Natural killer cell (primary cell): ENCODE measurements at regions not wholly inside any gene's neighbourhood (a gene's known extent, or its start where the extent isn't known, plus 50 kb on each side); places are given as distances from the start of the nearest gene placed in this dataset.

Experiments used
- ATAC-seq, 3 donors: fragments of 150-1000 bp in 2 of 3; fragments of 200-7000 bp in 1 of 3; cut with Tn5 transposase; 1 replicate in 1 of 3; 2 replicates in 2 of 3; pipeline ENCODE4 v1.10.0; 2021; ENCODE audit warnings: mild to moderate bottlenecking in 2 of 3, moderate library complexity in 2 of 3
- DNase-seq, 2 donors: peaks; one replicate each; pipeline versions ENCODE4 v3.0.0 to v3.0.0-alpha.2; 2013 to 2021; ENCODE audit warnings: mixed read lengths in 1 of 2
- H3K27ac ChIP-seq: one replicate; pipeline ENCODE4 v1.5.1; 2013; ENCODE audit warnings: mild to moderate bottlenecking, low read length
- H3K27me3 ChIP-seq: one replicate; pipeline ENCODE4 v1.6.1; 2013; ENCODE audit warnings: low read length; ENCODE audit not compliant: control insufficient read depth, insufficient read depth
- H3K36me3 ChIP-seq: one replicate; pipeline ENCODE4 v1.6.1; 2013; ENCODE audit warnings: low read length; ENCODE audit not compliant: control insufficient read depth, insufficient read depth
- H3K4me1 ChIP-seq: one replicate; pipeline ENCODE4 v1.6.1; 2013; ENCODE audit warnings: low read length; ENCODE audit not compliant: control insufficient read depth, insufficient read depth
- H3K4me3 ChIP-seq: one replicate; pipeline ENCODE4 v1.5.1; 2013; ENCODE audit warnings: low read length
- H3K9me3 ChIP-seq: one replicate; pipeline ENCODE4 v1.6.1; 2013; ENCODE audit warnings: low read length; ENCODE audit not compliant: control insufficient read depth, insufficient read depth
- H3K27ac Mint-ChIP-seq, 2 donors: one replicate each; pipeline ENCODE4 v1.8.0; 2022; ENCODE audit warnings: mild to moderate bottlenecking in 2 of 2, mixed read lengths in 2 of 2, moderate library complexity in 1 of 2
- H3K27me3 Mint-ChIP-seq, 2 donors: one replicate each; pipeline ENCODE4 v1.8.0; 2022; ENCODE audit warnings: low read depth in 2 of 2, mixed read lengths in 2 of 2
- H3K36me3 Mint-ChIP-seq: one replicate; pipeline ENCODE4 v1.8.0; 2022; ENCODE audit warnings: mixed read lengths
- H3K4me1 Mint-ChIP-seq, 2 donors: one replicate each; pipeline ENCODE4 v1.8.0; 2022; ENCODE audit warnings: mixed read lengths in 2 of 2
- H3K4me3 Mint-ChIP-seq: one replicate; pipeline ENCODE4 v1.8.0; 2022; ENCODE audit warnings: mild to moderate bottlenecking, moderate library complexity, mixed read lengths
- H3K9me3 Mint-ChIP-seq, 2 donors: one replicate each; pipeline ENCODE4 v1.8.0; 2022; ENCODE audit warnings: mixed read lengths in 2 of 2
- CTCF ChIP-seq: fragments of 200-600 bp; IDR thresholded peaks from one replicate; pipeline ENCODE4 v1.8.0; 2022; ENCODE audit warnings: antibody characterized with exemption
- WGBS: methylation state at CpG from one replicate; pipeline ENCODE4 v1.1.7; 2013; ENCODE audit warnings: missing lambda C conversion rate; ENCODE audit not compliant: insufficient coverage; 5-methylcytosine and 5-hydroxymethylcytosine counted together
- intact Hi-C: fragments of 100-400 bp; cut with micrococcal nuclease; formaldehyde crosslinking; loops from one replicate; pipeline ENCODE4 v1.14.2; 2022

DNA sequence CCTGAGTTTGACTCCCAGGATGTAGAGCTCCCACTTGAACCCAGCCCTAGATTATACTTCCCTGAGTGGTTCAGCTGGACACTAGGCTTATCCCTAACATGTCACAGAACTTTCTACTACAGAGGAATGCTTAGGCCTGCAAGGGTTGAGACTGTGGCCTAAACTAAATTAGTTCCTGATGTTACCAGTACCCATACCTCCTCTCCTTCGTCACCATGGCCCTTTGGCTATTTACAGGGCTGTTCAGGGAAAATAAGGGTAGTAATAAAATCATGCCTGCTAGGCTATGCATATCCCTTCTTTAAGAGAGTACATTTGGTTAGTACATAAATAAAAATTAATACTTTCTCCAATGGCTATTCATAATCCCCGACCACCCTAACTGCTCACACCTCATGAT, 356.4 kb upstream of the RASGRP1 start:
- no peak for ATAC-seq
- H3K27me3 ChIP-seq: no peaks in the 10 kb centered on the region
- no CpG with 5 or more reads among the region's 2 CpGs for WGBS

GRCh38 chr15:38921471-38921870, 356.9 kb upstream of the RASGRP1 start:
- no peak overlapping the region for H3K27ac ChIP-seq
- ATAC-seq: no peak
- no peaks in the 10 kb centered on the region for H3K4me1 Mint-ChIP-seq
- no peaks in the 10 kb centered on the region for H3K27me3 ChIP-seq
- TF ChIP-seq CTCF: no peak
- no peak overlapping the region for H3K27ac Mint-ChIP-seq
- no CpG with 5 or more reads among the region's 2 CpGs for WGBS
- H3K36me3 Mint-ChIP-seq: no peaks in the 10 kb centered on the region
- no peak overlapping the region for H3K4me3 ChIP-seq
- no peak overlapping the region for H3K4me3 Mint-ChIP-seq
- no peaks in the 10 kb centered on the region for H3K9me3 Mint-ChIP-seq
- H3K9me3 ChIP-seq: no peaks in the 10 kb centered on the region
- DNase-seq: no peak
- H3K4me1 ChIP-seq: no peaks in the 10 kb centered on the region
- H3K36me3 ChIP-seq: no peaks in the 10 kb centered on the region
- intact Hi-C loops: no loop called here
- peaks cover 0 to 4% of the 10 kb centered on the region in 2 donors for H3K27me3 Mint-ChIP-seq

More for the DNA sequence above, 356.4 kb upstream of the RASGRP1 start:
- no peaks in the 10 kb centered on the region for H3K36me3 ChIP-seq
- peaks cover under 1 to 4% of the 10 kb centered on the region in 2 donors for H3K27me3 Mint-ChIP-seq
- H3K36me3 Mint-ChIP-seq: no peaks in the 10 kb centered on the region
- H3K9me3 Mint-ChIP-seq: no peaks in the 10 kb centered on the region
- H3K27ac ChIP-seq: no peak overlapping the region
- H3K4me3 ChIP-seq: no peak overlapping the region
- intact Hi-C loops: no loop called here
- no peaks in the 10 kb centered on the region for H3K9me3 ChIP-seq
- no peak overlapping the region for H3K27ac Mint-ChIP-seq
- no peak for DNase-seq
- no peaks in the 10 kb centered on the region for H3K4me1 ChIP-seq
- no peak overlapping the region for H3K4me3 Mint-ChIP-seq
- no peak for TF ChIP-seq CTCF
- no peaks in the 10 kb centered on the region for H3K4me1 Mint-ChIP-seq

- Histone ChIP-seq H3K27me3 (no peaks in the 10 kb centered on the region), H3K27ac (no peak overlapping the region), H3K36me3 (no peaks in the 10 kb centered on the region), H3K4me1 (no peaks in the 10 kb centered on the region), H3K4me3 (no peak overlapping the region), H3K9me3 (no peaks in the 10 kb centered on the region)
- Mint-ChIP-seq H3K9me3 (no peaks in the 10 kb centered on the region), H3K4me3 (no peak overlapping the region), H3K4me1 (no peaks in the 10 kb centered on the region), H3K27me3 (peaks cover 8% of the 10 kb centered on the region in 2 donors), H3K36me3 (no peaks in the 10 kb centered on the region), H3K27ac (no peak overlapping the region)
- no CpG with 5 or more reads among the region's 1 CpG for whole genome bisulfite sequencing
- DNase-seq (no peak), ATAC-seq (no peak)
- intact Hi-C loops: no loop called here
- TF ChIP-seq CTCF: no peak
These were observed 363.8 kb upstream of the RASGRP1 start for GRCh38 chr15:38928431-38928830.

DNA sequence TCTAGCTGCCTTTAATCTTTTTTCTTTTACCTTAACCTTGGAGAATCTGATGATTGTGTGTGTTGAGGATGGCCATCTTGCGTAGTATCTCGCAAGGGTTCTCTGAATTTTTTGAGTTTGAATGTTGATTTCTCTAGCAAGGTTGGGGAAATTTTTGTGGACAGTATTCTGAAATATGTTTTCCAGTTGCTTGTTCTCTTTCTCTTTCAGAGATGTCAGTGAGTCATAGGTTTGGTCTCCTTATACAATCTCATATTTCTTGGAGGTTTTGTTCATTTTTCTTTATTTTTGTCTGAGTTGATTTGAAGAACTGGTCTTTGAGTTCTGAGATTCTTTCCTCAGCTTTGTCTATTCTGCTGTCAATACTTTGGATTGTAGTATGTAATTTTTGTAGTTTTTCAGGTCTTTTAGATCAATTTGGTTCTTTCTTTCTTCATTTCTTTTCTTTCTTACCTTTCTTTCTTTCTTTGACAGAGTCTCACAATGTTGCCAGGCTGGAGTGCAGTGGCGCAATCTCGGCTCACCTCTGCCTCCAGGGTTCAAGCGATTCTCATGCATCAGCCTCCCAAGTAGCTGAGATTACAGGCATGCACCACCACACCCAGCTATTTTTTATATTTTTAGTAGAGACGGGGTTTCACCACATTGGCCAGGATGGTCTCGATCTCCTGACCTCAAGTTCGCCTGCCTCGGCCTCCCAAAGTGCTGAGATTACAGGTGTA, 366.4 kb upstream of the RASGRP1 start:
- H3K27ac ChIP-seq: no peak overlapping the region
- no peaks in the 10 kb centered on the region for H3K36me3 ChIP-seq
- H3K27ac Mint-ChIP-seq: no peak overlapping the region
- peaks cover 10 to 20% of the 10 kb centered on the region in 2 donors for H3K27me3 Mint-ChIP-seq
- intact Hi-C loops: no loop called here
- 91% methylated on average over 9 of the region's 9 CpGs for WGBS
- no peak overlapping the region for H3K4me3 ChIP-seq
- no peaks in the 10 kb centered on the region for H3K36me3 Mint-ChIP-seq
- H3K9me3 Mint-ChIP-seq: no peaks in the 10 kb centered on the region
- no peak for TF ChIP-seq CTCF
- no peaks in the 10 kb centered on the region for H3K9me3 ChIP-seq
- H3K27me3 ChIP-seq: no peaks in the 10 kb centered on the region
- H3K4me1 ChIP-seq: no peaks in the 10 kb centered on the region
- ATAC-seq (no peak), DNase-seq (no peak)
- no peaks in the 10 kb centered on the region for H3K4me1 Mint-ChIP-seq
- H3K4me3 Mint-ChIP-seq: no peak overlapping the region
